Ureter (tissue), 1 donor: ENCODE measurements at regions not wholly inside any gene's neighbourhood (a gene's known extent, or its start where the extent isn't known, plus 50 kb on each side); places are given as distances from the start of the nearest gene placed in this dataset.
"Not testable (repeated sequence)": the region's sequence is repeated elsewhere in the genome, so short reads cannot be mapped to it uniquely, and the experiment has no call there.

Experiments
- DNase-seq: peaks from one replicate; pipeline ENCODE4 v3.0.0-alpha.2; 2020; ENCODE audit warnings: low spot score
- donor health status: DM: yes; HTN: yes; CAD: no.

DNA sequence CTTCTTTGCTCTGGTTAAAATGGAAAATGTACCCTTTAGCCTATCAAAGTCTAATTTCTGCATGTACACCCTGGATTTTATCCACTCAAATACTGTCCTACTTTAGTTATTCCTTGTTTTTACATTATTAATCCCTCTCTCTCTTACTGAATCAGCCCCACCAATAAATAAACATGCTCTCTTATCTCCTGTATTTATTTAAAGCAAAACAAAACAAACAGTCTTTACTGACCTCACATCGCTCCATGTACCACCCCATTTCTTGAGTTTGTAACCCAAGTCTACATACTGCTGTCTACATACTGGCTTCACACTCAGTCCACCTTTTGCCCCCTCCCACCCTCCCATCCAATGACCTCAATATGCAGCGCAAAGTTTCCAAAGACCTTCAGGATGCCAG lies 113.3 kb upstream of the RORA start:
- DNase-seq: no peak

DNA sequence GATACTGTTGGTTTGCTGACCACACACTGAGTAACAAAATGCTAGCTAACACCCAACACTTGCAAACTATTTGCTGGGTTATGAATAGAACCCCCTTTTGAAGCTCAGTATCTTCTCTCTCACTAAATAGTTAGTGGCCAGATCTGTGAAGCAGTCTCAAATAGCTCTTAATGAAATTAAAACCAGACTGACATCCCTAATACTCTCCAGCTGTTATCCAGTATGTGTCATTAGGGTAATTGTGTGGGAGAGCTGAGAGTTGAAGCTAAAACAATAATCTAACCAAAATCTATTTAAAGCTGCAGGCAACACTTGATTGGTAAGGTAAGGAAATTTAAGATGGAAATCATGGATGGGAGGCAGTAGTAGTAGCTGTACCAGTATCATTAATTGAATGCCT lies 110.4 kb upstream of the RORA start:
- DNase-seq: no peak

GRCh38 chr15:61337541-61337940 lies 108.4 kb upstream of the RORA start:
- DNase-seq: no peak

GRCh38 chr15:61336026-61336638 lies 107.0 kb upstream of the RORA start:
- no peak for DNase-seq

DNA sequence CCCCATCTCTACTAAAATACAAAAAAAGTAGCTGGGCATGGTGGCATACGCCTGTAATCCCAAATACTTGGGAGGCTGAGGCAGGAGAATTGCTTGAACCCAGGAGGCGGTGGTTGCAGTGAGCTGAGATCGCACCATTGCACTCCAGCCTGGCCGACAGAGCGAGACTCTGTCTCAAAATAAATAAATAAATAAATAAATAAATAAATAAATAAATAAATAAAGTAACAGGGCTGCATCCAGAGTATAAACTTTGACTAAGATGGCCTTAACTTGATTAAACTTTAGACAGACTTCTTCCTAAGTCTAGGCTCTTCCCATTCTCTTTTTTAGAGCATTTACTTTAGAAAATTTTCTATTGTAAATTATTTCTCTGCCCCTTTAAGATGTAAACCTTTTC lies 105.6 kb upstream of the RORA start:
- DNase-seq: not testable (repeated sequence)

DNA sequence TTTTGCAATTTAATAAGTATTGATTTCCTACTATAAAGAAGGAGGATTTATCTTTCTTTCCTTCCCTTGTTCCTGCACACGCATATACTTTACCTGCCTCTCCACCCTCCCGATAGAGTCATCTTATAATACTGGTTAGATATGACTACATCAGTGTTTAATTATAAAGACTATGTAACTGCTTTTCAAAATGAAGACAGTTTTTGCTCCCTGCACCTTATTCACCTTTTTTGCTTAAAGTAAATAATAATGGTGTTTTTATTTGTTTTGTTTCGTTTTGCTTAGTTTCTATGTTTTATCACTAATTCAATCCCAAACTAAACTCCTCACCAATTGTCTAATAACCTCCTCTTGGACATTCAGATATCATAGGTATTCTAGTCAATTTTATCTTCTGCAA lies 101.9 kb upstream of the RORA start:
- DNase-seq: no peak

GRCh38 chr15:61327019-61327631 lies 98.0 kb upstream of the RORA start:
- no peak for DNase-seq

GRCh38 chr15:61319892-61320291 lies 90.8 kb upstream of the RORA start:
- no peak for DNase-seq

- DNase-seq: no peak
Measured at GRCh38 chr15:61318802-61319525, 89.9 kb upstream of the RORA start.

GRCh38 chr15:61318301-61318700 lies 89.2 kb upstream of the RORA start:
- no peak for DNase-seq

DNA sequence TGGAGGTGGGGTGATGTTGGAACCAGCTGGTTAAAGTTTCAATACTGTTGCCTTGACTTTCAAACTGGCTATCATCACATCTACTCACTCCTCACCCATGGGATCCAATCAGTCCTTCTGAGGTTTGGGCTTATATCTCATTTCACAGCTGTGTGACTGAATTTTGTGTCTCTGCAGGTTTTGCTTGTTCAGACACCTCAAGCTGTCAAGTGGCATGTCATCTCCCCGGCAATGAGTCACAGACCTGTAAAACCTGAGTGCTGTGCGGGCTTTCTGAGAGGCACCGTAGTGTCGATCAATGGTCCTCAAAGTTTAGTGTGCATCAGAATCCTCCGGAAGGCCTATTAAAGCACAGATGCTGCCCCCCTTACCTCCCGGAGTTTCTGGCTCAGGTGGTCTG lies 86.4 kb upstream of the RORA start:
- DNase-seq: no peak

- no peak for DNase-seq
Measured at GRCh38 chr15:61314427-61314826, 85.3 kb upstream of the RORA start.

DNA sequence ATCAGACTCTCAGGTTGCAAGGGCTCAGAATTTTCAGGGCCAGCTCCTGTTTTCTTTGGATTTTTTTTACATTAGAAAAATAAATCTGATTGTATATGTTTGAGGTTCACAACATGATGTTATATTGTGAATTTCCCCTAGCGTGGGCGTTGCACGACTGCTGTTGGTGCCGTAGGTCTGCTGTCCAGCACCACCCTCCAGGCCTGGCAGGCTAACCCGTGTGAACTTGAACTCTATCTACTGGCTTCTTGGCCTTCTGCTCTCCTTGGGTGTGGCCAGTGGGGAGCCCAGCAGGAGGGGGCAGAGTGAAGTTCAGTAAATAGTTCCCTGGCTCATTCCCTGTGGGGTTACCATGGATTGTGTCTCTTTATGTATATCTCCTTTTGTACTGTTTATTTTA lies 80.5 kb upstream of the RORA start:
- DNase-seq: no peak

GRCh38 chr15:61309031-61309511 lies 80.0 kb upstream of the RORA start:
- no peak for DNase-seq

- no peak for DNase-seq
Measured at GRCh38 chr15:61308437-61308836, 79.3 kb upstream of the RORA start.

- DNase-seq: no peak
Measured at GRCh38 chr15:61307474-61307873, 78.4 kb upstream of the RORA start.

GRCh38 chr15:61301701-61302100 lies 72.6 kb upstream of the RORA start:
- no peak for DNase-seq

DNA sequence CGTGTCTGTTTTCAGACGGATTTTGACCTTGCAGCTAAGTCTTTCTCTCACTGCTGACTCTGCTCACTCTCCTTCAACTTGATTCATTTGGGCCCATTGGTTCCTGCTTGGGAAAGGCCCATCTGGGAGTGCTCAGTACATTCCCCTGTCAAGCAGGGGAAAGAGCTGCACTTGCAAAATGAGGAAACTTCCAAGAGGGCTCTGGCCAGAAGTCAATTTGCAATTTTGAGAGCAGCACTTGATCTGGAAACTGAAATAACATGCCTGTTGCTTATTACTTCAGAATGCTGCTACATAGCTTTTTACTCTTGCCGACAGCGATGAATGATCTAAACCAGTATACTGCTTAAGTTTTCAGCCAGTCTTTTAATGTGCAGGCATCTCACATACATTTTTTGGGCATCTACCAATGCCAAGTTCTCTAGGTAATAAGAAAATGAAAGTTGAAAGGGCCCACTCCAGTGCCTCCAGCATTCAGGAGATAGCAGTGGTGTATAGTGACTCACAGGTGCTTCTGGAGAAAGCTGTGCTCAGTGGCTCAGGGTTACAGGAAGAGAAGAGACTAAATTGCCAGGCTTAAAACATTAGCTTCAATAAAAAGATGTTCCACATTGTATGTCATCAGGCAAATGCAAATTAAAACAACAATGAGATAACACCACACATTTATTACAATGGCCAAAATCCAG lies 70.1 kb upstream of the RORA start:
- DNase-seq: no peak

DNA sequence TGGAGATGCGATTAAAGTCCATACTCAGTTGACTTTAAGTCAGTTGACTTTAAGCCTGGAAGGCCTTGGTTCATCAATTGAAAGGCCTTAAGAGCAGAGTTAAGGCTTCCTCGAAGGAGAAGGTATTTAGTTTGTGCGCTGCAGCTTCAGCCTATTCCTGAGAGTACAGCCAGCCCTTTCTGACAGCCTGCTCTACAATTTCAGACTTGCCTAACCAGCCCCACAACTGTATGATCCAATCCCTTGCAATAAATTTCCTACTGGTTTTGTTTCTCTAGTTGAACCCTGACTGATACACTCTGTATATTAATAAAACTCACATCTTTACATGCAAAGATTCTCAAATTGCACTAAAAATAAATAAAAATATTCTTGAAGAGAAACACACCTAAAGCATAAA lies 66.1 kb upstream of the RORA start:
- DNase-seq: no peak

DNA sequence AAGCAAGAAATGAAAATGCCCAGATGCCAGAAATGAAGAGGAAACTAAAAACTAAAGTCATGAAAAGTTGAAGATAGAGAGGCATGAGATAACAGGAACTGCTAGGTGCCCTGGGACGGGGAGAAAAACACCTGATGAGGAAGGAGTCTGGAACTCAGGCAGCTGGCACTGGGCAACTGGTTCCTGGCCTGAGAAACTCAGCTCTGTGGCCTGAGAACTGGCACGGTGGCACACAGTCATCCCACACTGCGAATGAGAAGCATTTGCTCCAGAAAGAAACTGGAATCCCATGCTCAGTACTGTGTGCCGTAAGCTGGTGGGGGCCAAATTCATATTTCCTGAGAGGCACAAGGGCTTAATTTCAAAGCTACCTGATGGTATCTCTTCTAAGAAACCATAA lies 53.6 kb upstream of the RORA start:
- no peak for DNase-seq

GRCh38 chr15:61281328-61281727 lies 52.2 kb upstream of the RORA start:
- DNase-seq: no peak
